ENCODE measurements at regions not wholly inside any gene's neighbourhood (a gene's known extent, or its start where the extent isn't known, plus 50 kb on each side); places are given as distances from the start of the nearest gene placed in this dataset.

DNA sequence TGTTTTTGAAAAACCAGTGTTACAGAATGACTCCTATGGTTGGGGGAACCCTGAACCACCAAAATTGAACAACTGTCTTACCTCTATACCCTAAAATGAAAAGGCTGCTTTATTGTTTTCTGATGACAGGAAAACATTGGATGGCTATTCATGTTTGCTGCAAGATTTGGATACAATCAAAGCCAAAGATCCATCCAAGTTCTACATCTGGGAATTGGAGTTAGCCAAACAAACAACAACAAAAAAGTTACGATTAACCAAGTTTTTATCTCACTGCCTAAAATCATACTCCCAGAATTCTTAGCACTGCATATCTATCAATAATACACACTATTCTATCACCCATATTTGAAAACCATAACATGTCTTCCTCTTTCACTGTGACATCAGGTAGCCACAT is 349.7 kb upstream of the SLC7A11 start:
- TF ChIP-seq POLR2A (IDR thresholded peaks at IDR 0.05) (no peak), POLR2AphosphoS5 (IDR thresholded peaks at IDR 0.05) (no peak), CTCF (IDR thresholded peaks at IDR 0.05) (no peak)
